ENCODE measurements at regions not wholly inside any gene's neighbourhood (a gene's known extent, or its start where the extent isn't known, plus 50 kb on each side); places are given as distances from the start of the nearest gene placed in this dataset.
"Not testable (repeated sequence)": the region's sequence is repeated elsewhere in the genome, so short reads cannot be mapped to it uniquely, and the experiment has no call there.

DNA sequence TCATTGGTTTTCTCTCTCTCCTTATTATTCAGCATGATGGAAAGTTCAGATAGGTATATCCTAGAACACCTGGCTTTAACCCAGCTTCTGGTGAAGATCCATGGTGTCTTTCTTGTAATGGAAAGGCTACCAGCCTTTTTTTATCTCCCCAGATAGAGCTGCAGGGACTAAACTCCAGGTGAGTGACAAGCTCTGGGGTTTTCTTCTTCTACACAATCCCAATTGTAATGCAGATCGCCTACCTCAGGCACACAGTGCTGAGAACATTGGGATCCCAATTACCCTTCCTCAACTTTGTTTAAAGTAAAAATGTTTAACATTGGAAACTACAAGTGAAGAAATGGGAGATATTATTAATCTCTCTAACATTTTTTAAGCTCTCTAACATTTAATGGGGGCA is 1851.7 kb downstream of the PCDH9 start:
- Histone ChIP-seq H3K4me1 (no peaks in the 10 kb centered on the region), H3K36me3 (no peaks in the 10 kb centered on the region), H3K27me3 (no peaks in the 10 kb centered on the region), H3K4me3 (no peak overlapping the region), H3K9ac (ENCODE audit: low read depth in 2 of 2, low read length in 2 of 2) (no peak overlapping the region), H3K27ac (no peak overlapping the region), H3K9me3 (no peaks in the 10 kb centered on the region)
- intact Hi-C loops (cut with DNase I) = no loop called here
- TF ChIP-seq, protein P1, sequence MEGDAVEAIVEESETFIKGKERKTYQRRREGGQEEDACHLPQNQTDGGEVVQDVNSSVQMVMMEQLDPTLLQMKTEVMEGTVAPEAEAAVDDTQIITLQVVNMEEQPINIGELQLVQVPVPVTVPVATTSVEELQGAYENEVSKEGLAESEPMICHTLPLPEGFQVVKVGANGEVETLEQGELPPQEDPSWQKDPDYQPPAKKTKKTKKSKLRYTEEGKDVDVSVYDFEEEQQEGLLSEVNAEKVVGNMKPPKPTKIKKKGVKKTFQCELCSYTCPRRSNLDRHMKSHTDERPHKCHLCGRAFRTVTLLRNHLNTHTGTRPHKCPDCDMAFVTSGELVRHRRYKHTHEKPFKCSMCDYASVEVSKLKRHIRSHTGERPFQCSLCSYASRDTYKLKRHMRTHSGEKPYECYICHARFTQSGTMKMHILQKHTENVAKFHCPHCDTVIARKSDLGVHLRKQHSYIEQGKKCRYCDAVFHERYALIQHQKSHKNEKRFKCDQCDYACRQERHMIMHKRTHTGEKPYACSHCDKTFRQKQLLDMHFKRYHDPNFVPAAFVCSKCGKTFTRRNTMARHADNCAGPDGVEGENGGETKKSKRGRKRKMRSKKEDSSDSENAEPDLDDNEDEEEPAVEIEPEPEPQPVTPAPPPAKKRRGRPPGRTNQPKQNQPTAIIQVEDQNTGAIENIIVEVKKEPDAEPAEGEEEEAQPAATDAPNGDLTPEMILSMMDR (IDR thresholded peaks at IDR 0.05) = no peak
- no peak for DNase-seq

DNA sequence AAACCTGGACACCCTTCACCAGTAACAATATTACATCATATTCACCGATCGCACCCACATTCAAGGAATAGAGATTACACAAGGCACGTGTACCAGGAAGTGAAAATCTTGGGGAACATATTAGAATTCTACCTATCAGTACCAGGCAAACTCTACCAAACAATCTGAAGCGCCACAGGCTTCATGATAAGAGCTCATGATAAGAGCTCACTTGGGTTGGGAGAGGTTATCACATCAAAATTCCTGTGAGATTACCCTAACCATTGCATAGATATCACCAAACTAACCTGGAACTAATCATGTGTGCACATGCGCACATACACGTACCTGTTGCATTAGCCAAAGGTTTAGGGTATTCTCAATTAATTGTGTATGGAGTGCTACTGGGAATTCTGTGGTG is 1861.3 kb downstream of the PCDH9 start:
- TF ChIP-seq, protein P1 (IDR thresholded peaks at IDR 0.05) = no peak
- H3K4me1 ChIP-seq = no peaks in the 10 kb centered on the region
- no peaks in the 10 kb centered on the region for H3K27me3 ChIP-seq
- no peak for DNase-seq
- no peaks in the 10 kb centered on the region for H3K36me3 ChIP-seq
- no peak overlapping the region for H3K27ac ChIP-seq
- no peak overlapping the region for H3K9ac ChIP-seq (ENCODE audit: low read depth in 2 of 2, low read length in 2 of 2)
- intact Hi-C loops (cut with DNase I) = no loop called here
- H3K4me3 ChIP-seq = no peak overlapping the region
- H3K9me3 ChIP-seq = no peaks in the 10 kb centered on the region

- Histone ChIP-seq H3K9me3 (no peaks in the 10 kb centered on the region), H3K36me3 (no peaks in the 10 kb centered on the region), H3K27me3 (no peaks in the 10 kb centered on the region), H3K4me3 (no peak overlapping the region), H3K27ac (no peak overlapping the region), H3K4me1 (no peaks in the 10 kb centered on the region), H3K9ac (ENCODE audit: low read depth in 2 of 2, low read length in 2 of 2) (no peak overlapping the region)
- no peak for DNase-seq
- TF ChIP-seq, protein P1 (IDR thresholded peaks at IDR 0.05) = no peak
- intact Hi-C loops (cut with DNase I) = no loop called here
Observed at GRCh38 chr13:65353951-65354350, 1876.2 kb downstream of the PCDH9 start.

DNA sequence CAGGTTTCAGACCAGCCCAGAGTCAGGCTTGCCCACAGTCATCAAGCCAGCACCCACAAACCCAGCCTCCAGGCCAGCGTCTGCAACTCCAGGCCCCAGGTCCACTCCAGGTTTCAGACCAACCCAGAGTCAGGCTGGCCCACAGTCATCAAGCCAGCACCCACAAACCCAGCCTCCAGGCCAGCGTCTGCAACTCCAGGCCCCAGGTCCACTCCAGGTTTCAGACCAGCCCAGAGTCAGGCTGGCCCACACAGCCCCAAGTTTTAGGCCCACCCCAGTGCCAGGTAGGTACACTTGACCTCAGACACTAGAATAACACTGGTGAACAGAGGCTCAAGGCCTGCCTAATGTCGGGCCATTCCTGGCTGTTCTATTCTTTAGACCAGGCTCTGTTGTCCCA is 1877.0 kb downstream of the PCDH9 start:
- intact Hi-C loops (cut with DNase I); DNase-seq; H3K27me3 ChIP-seq; H3K36me3 ChIP-seq; H3K27ac ChIP-seq; H3K4me1 ChIP-seq; H3K9me3 ChIP-seq; H3K4me3 ChIP-seq; H3K9ac ChIP-seq (ENCODE audit: low read depth in 2 of 2, low read length in 2 of 2): not testable (repeated sequence)

- H3K27ac ChIP-seq = no peak overlapping the region
- no peak overlapping the region for H3K9ac ChIP-seq (ENCODE audit: low read depth in 2 of 2, low read length in 2 of 2)
- no peaks in the 10 kb centered on the region for H3K27me3 ChIP-seq
- intact Hi-C loops (cut with DNase I) = no loop called here
- no peaks in the 10 kb centered on the region for H3K4me1 ChIP-seq
- H3K9me3 ChIP-seq = no peaks in the 10 kb centered on the region
- H3K36me3 ChIP-seq = no peaks in the 10 kb centered on the region
- H3K4me3 ChIP-seq = no peak overlapping the region
- TF ChIP-seq, protein P1 (IDR thresholded peaks at IDR 0.05) = no peak
- DNase-seq = no peak
Observed at GRCh38 chr13:65347420-65348030, 1882.6 kb downstream of the PCDH9 start.

DNA sequence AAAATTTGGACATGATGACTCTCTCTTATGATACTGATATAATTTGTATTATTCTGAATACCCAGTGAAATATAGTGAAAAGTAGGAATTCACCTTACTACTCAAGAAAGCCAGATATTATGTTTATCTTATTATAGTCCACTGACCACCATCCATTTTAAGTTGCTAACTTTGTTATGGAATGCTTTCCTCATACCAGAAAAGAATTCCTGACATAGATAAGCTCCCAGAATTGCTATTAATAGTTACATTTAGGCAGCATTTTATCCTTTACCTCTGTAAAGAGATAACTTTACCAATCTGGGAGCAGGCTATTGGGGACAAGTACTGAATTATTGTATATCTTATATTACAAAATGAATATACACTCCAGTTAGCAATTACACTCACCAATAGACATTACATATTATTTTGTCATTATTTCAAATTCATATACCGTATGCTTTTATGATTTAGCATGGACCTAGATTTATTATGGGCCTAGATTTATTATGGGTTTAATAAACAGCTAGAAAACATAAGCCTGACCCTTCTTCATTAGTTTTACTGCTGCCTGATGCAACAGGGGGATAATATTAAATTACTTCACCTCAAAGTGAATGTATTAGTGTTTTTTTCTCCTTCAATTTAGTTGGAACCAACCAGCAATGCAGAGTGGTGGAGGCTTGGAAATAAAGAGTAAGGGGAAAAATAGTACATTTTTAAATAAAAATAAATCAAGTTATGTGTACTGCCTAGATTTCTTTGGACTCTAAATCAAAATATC is 1886.1 kb downstream of the PCDH9 start:
- intact Hi-C loops (cut with DNase I) = no loop called here
- H3K4me1 ChIP-seq = no peaks in the 10 kb centered on the region

More for the DNA sequence above, 1886.1 kb downstream of the PCDH9 start:
- no peaks in the 10 kb centered on the region for H3K27me3 ChIP-seq
- no peaks in the 10 kb centered on the region for H3K36me3 ChIP-seq
- no peak for DNase-seq
- no peaks in the 10 kb centered on the region for H3K9me3 ChIP-seq
- H3K9ac ChIP-seq (ENCODE audit: low read depth in 2 of 2, low read length in 2 of 2) = no peak overlapping the region
- H3K4me3 ChIP-seq = no peak overlapping the region
- TF ChIP-seq, protein P1 (IDR thresholded peaks at IDR 0.05) = no peak
- H3K27ac ChIP-seq = no peak overlapping the region

All from colonic mucosa (tissue), 4 donors.